Endothelial cell of umbilical vein (primary cell): ENCODE measurements at regions not wholly inside any gene's neighbourhood (a gene's known extent, or its start where the extent isn't known, plus 50 kb on each side); places are given as distances from the start of the nearest gene placed in this dataset.

Experiments
- BruUV-seq: library from RNA; stranded (reverse); fragments of 400-500 nt; replicated peaks from 2 replicates; lab custom pipeline; 2021; lab: Mats Ljungman, UMichigan
- CTCF ChIA-PET: fragments of 300-600, 350-600 bp; sonication (Branson Sonifier 250); formaldehyde crosslinking; loops from one replicate; lab custom pipeline; 2021; ENCODE audit warnings: antibody characterized with exemption, inconsistent platforms; lab: Charles Lee
- POLR2A ChIA-PET: fragments of 300-600, 350-600 bp; sonication (Branson Sonifier 250); formaldehyde crosslinking; loops from one replicate; lab custom pipeline; 2021; ENCODE audit warnings: antibody characterized with exemption, inconsistent platforms; lab: Charles Lee
- DNase-seq: peaks from one replicate; pipeline ENCODE4 v3.0.0-alpha.2; 2011; ENCODE audit warnings: low read depth, low spot score
- FAIRE-seq: peaks from 2 replicates; lab custom pipeline; 2011; peaks lifted over from hg19 to GRCh38; lab: Jason Lieb, UNC
- H2AFZ ChIP-seq: 2 replicates; pipeline ENCODE4 v1.6.0; 2012; ENCODE audit warnings: low read depth, low read length, control low read depth, inconsistent platforms
- H3K27ac ChIP-seq: 2 replicates; pipeline ENCODE4 v1.5.1; 2011; ENCODE audit warnings: low read depth, mild to moderate bottlenecking, control low read depth, low read length, moderate library complexity; ENCODE audit not compliant: insufficient read depth
- H3K27me3 ChIP-seq, 2 experiments: 2 replicates each; pipeline versions ENCODE4 v1.6.0 to v1.6.1; 2011; ENCODE audit warnings: low read length in 2 of 2, mixed read lengths in 1 of 2; ENCODE audit not compliant: control insufficient read depth in 2 of 2, insufficient read depth in 2 of 2
- H3K36me3 ChIP-seq, 2 experiments: 2 replicates in 1 of 2; 3 replicates in 1 of 2; pipeline ENCODE4 v1.5.1; 2011; ENCODE audit warnings: low read length in 2 of 2, mild to moderate bottlenecking in 1 of 2, moderate library complexity in 1 of 2; ENCODE audit not compliant: control insufficient read depth in 2 of 2, insufficient read depth in 2 of 2; ENCODE audit errors: extremely low read depth in 1 of 2
- H3K4me1 ChIP-seq: 3 replicates; pipeline ENCODE4 v1.5.1; 2011; ENCODE audit warnings: mild to moderate bottlenecking, low read length; ENCODE audit not compliant: control insufficient read depth, insufficient read depth; ENCODE audit errors: extremely low read depth
- H3K4me2 ChIP-seq: 2 replicates; pipeline ENCODE4 v1.6.1; 2011; ENCODE audit warnings: low read length, control low read depth, mixed read lengths; ENCODE audit not compliant: insufficient read depth
- H3K4me3 ChIP-seq, 3 experiments: fragments of 200-600 bp in 1 of 3; sonication (generic), shearing (Covaris generic) in 1 of 3; replicated peaks in 1 of 3; 2 replicates each; pipeline ENCODE4 v1.5.1; 2011 to 2016; ENCODE audit warnings: control low read depth in 3 of 3, low read length in 3 of 3, mild to moderate bottlenecking in 2 of 3, inconsistent platforms in 1 of 3, low read depth in 1 of 3, moderate library complexity in 1 of 3; ENCODE audit not compliant: insufficient read depth in 1 of 3
- H3K79me2 ChIP-seq: 2 replicates; pipeline ENCODE4 v1.6.0; 2012; ENCODE audit warnings: low read length, inconsistent platforms; ENCODE audit not compliant: control insufficient read depth, insufficient read depth
- H3K9ac ChIP-seq: replicated peaks from 2 replicates; pipeline ENCODE3; 2011; ENCODE audit warnings: low read length, control low read depth; ENCODE audit not compliant: insufficient read depth; ENCODE audit errors: extremely low read depth
- H3K9me1 ChIP-seq: replicated peaks from 3 replicates; pipeline ENCODE4 v1.6.0; 2011; ENCODE audit warnings: mild to moderate bottlenecking, low read length; ENCODE audit not compliant: control insufficient read depth, insufficient read depth; ENCODE audit errors: extremely low read depth
- H3K9me3 ChIP-seq: replicated peaks from 2 replicates; pipeline ENCODE4 v1.5.1; 2012; ENCODE audit warnings: low read length, inconsistent platforms; ENCODE audit not compliant: control insufficient read depth, insufficient read depth
- H4K20me1 ChIP-seq: replicated peaks from 2 replicates; pipeline ENCODE3; 2011; ENCODE audit warnings: mild to moderate bottlenecking, low read length; ENCODE audit not compliant: control insufficient read depth, insufficient read depth; ENCODE audit errors: extremely low read depth
- CTCF ChIP-seq, 2 donors: IDR thresholded peaks; 1 replicate in 1 of 2; 2 replicates in 1 of 2; pipeline ENCODE4 v1.5.1; 2011; ENCODE audit warnings: low read length in 2 of 2, mild to moderate bottlenecking in 2 of 2, moderate library complexity in 2 of 2, control low read depth in 1 of 2, inconsistent platforms in 1 of 2, low read depth in 1 of 2; ENCODE audit not compliant: insufficient read depth in 1 of 2; ENCODE audit errors: extremely low read depth in 1 of 2
- EZH2 ChIP-seq: IDR thresholded peaks from 2 replicates; pipeline ENCODE4 v1.6.1; 2012; ENCODE audit warnings: borderline replicate concordance, low read depth, mild to moderate bottlenecking, moderate library complexity, low read length, inconsistent platforms; ENCODE audit not compliant: severe bottlenecking
- FOS ChIP-seq: IDR thresholded peaks from 2 replicates; pipeline ENCODE4 v1.6.1; 2011; ENCODE audit warnings: mild to moderate bottlenecking, low read length, moderate library complexity, borderline replicate concordance; ENCODE audit not compliant: insufficient read depth
- GATA2 ChIP-seq: IDR thresholded peaks from 2 replicates; pipeline ENCODE4 v1.7.0; 2011; ENCODE audit warnings: low read depth, mild to moderate bottlenecking, moderate library complexity, mixed read lengths, low read length; ENCODE audit not compliant: insufficient read length, insufficient read depth
- JUN ChIP-seq: IDR thresholded peaks from 2 replicates; pipeline ENCODE4 v1.6.1; 2011; ENCODE audit warnings: borderline replicate concordance, low read depth; ENCODE audit not compliant: insufficient read length, insufficient read depth
- MAX ChIP-seq: IDR thresholded peaks from 2 replicates; pipeline ENCODE4 v1.6.1; 2011; ENCODE audit not compliant: insufficient read depth, insufficient read length
- MYC ChIP-seq: IDR thresholded peaks from one replicate; pipeline ENCODE4 v1.6.1; 2011; ENCODE audit warnings: mild to moderate bottlenecking, low read depth, low read length
- POLR2A ChIP-seq: IDR thresholded peaks from 2 replicates; pipeline ENCODE4 v1.6.1; 2012; ENCODE audit warnings: low read depth, mild to moderate bottlenecking, control low read depth, low read length
- POLR2AphosphoS5 ChIP-seq: IDR thresholded peaks from 2 replicates; pipeline ENCODE4 v1.6.1; 2012; ENCODE audit warnings: low read depth, mild to moderate bottlenecking, control low read depth, low read length, moderate library complexity; ENCODE audit not compliant: insufficient read depth
- dilution Hi-C: fragments of 300-500 bp; cut with MboI; formaldehyde crosslinking; loops from one replicate; pipeline ENCODE4 v1.15.0; 2019; ENCODE audit warnings: low sequenced_read_pairs; ENCODE audit not compliant: extremely low pct_ligation_motif_present
- intact Hi-C: fragments of 100-400 bp; cut with micrococcal nuclease; formaldehyde crosslinking; loops from one replicate; pipeline ENCODE4 v1.10.0; 2022

DNA sequence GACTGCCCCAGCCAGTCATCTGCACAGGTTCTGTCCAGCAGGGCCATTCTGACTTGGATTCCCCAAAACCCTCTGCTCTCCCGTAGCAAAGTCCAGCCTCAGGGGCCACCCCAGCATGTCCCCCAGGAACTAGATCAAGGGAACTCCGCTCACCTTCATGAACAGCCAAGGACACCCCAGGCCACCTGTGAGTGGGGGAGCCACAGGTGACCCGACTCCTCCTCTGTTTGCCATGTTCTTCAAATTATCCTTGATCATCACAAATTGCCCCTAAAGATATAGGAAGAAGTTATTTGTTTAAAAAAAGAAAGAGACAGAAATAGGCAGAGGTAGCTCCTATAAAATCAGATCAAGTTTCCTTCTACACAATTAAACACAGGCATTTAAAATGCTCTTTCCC lies 475.0 kb downstream of the MATN1 start:
- intact Hi-C loops (no loop called here), dilution Hi-C loops (no loop called here)
- Histone ChIP-seq H3K27me3 (no peaks in the 10 kb centered on the region), H3K79me2 (no peaks in the 10 kb centered on the region), H3K27ac (no peak overlapping the region), H4K20me1 (no peaks in the 10 kb centered on the region), H3K4me2 (no peak overlapping the region), H3K9me3 (no peaks in the 10 kb centered on the region), H3K36me3 (no peaks in the 10 kb centered on the region), H3K9me1 (no peaks in the 10 kb centered on the region), H3K9ac (no peak overlapping the region), H2AFZ (no peak overlapping the region), H3K4me1 (no peaks in the 10 kb centered on the region), H3K4me3 (no peak overlapping the region)
- POLR2A ChIA-PET: no interaction called here
- CTCF ChIA-PET: no interaction called here
- TF ChIP-seq EZH2 (no peak), JUN (no peak), CTCF (IDR thresholded peaks at IDR 0.05; ENCODE audit: extremely low read depth in 1 of 2, insufficient read depth in 1 of 2, low read depth in 1 of 2, low read length in 2 of 2) (no peak), MAX (no peak), POLR2A (no peak), GATA2 (no peak), POLR2AphosphoS5 (no peak), FOS (no peak), MYC (no peak)
- BruUV-seq: no TSS peak
- DNase-seq (no peak), FAIRE-seq (no peak)
